Erythroblast (primary cell): ENCODE measurements at regions not wholly inside any gene's neighbourhood (a gene's known extent, or its start where the extent isn't known, plus 50 kb on each side); places are given as distances from the start of the nearest gene placed in this dataset.
A peak's percentile ranks its signal among the peaks of the same experiment; 100 is the strongest.

ENCODE experiments used
- DNase-seq, 2 experiments: peaks; one replicate each; lab custom pipeline; 2025; lab: John Stamatoyannopoulos, UW
- GATA1 ChIP-seq: IDR thresholded peaks from 2 replicates; pipeline ENCODE4 v1.6.1; 2011; ENCODE audit warnings: low read depth, mild to moderate bottlenecking, control low read depth, low read length, moderate library complexity
- POLR2A ChIP-seq: IDR thresholded peaks from 2 replicates; pipeline ENCODE4 v1.6.1; 2011; ENCODE audit warnings: mild to moderate bottlenecking, low read length

DNA sequence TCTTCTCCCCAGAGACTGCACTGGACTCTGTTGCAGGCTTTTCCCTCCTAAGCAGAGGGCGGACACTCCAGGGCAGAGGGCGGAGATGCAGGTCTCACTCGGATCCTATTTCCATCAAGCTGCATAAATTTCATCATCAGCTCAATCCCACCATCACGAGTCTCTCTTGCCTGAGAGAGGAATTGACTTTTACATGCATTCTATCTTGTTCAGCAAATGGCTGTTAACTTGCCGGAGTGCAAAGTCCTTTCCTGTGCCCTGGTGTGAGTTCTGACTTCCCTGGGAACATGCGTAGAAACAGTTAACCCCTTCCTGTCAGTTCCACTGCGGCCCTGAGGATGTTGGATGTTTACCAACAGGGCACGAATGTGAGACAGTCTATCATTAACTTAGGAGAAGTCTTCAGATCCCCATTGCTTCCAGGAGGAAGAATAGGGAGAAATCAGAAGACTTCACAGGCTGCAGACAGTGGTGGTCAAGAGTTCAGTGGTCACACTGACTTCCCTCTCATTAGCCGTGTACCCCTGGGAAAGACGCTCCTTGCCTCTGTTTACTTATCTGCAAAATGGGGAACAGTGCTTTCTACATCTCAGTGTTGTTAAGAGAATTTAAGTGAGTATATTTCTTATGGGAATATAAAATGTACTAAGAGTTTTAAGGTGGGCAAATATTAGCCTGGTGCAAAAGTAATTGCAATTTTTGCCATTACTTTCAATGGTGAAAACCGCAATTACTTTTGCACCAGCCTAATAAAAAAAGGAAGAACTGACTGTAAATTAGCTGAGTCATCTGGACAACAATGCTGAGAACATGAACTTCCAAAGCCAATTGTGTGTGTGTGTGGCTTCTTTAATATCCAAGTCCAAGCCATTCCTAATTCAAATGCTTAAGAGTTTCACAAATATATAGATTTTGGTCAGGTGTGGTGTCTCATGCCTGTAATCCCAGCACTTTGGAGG lies 248.0 kb downstream of the DRD1 start:
- peak; percentile 6 to 69 for DNase-seq
- TF ChIP-seq POLR2A (no peak), GATA1 (no peak)

GRCh38 chr5:175181331-175181730 lies 262.7 kb downstream of the DRD1 start:
- TF ChIP-seq POLR2A: no peak
- no peak for TF ChIP-seq GATA1
- DNase-seq: no peak

DNA sequence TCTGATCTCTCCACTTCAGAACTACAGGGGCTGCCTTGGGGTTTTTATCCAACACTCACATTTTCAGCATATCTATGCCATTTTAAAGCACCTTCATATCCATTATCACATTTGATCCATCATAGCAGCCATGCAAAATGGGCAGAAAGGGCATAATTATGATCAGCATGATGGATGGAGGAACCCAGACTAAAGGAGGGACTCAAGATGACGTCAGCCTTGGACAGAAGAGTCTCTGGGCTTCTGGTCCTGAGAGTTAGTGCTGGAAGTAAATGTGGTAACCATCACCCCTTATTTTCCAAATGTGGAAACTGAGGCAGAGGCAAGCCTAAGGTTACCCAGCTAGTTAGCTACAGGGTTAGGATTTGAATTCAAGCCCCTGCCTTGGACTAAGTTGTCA lies 273.1 kb downstream of the DRD1 start:
- DNase-seq: no peak
- TF ChIP-seq POLR2A (no peak), GATA1 (no peak)

DNA sequence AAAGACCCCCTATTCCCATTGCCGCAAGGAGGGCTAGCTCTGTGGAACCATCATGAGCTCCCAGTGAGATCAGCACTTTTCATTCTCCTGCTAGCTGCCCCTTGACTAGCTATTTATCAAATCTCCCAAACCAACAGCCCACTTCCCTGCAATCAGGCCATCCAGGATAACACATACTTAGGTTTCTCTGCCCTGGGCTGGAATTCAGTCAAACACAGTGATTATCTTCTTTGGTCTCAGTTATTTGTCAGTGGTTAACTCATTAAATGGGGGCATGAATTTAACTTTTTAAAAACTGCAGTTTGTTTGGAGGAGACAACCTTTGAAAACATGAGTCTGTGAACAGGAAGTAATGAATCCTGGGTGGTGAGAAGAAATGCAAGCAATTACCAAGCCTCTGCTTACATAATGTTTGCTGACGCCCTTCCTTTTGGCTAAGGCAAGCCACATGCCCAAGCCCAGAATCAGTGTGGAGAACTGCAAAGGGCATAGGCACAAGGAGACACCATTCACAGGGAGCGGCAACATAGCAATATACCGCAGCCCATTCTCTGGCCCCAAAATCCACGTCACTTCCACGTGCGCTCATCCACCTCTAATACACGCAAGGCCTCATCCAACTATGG lies 275.0 kb downstream of the DRD1 start:
- no peak for DNase-seq
- no peak for TF ChIP-seq POLR2A
- TF ChIP-seq GATA1: no peak

GRCh38 chr5:175166026-175166425 lies 278.0 kb downstream of the DRD1 start:
- TF ChIP-seq GATA1 (no peak), POLR2A (no peak)
- no peak for DNase-seq

DNA sequence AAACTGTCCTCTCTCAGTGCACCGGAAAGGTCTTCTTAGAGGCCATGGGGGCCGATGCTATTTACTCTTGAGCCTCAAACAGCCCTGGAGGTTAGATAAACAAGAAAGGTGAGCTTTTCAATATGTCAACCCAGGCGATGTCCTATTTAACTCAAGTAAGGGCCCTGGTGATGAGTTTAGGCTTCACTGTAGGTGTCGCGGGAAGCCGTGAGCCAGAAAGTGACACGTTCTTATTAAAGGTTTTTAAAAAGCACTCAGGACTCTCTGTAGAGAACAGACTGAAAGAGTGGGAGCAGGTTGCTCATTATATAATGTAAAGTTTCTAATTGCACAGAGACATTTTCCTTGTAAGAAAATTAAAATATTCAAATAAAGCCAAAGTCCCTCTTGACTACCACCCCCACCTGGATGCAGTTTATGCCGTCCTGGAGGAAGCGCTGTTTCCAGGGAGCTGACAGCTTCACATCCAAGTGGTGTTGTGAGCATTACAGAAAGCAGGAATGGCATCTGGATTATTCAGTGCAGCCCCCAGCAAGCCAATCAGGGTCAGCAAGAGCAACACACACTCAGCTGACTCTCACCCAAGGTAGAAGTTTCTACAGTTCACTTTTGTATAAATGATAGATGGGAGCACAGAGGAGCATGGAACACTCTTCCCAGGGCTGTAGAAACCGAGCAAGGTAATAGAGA lies 280.3 kb downstream of the DRD1 start:
- TF ChIP-seq GATA1 (no peak), POLR2A (no peak)

DNA sequence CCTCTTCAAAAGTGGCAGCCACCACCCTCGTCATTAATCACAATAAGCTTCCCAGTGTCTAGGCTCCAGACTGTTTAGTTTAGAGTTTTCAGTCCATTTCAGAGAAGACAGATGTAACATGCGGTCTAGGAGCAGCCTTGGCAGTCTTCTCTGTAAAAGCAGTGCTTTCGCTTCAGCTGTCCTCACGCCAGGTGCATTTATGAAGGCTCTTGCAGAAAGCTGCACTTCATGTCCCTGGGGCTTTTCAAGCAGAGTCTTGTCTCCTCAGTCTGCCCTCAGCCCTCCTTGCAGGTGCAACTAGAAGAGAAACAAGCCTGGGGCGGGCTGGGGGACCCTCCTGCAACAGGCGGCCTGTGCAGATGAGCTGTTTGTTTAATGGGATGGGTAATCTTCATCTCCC lies 281.9 kb downstream of the DRD1 start:
- DNase-seq: no peak
- TF ChIP-seq GATA1 (no peak), POLR2A (no peak)

More for the DNA sequence above, 280.3 kb downstream of the DRD1 start:
- DNase-seq: no peak

DNA sequence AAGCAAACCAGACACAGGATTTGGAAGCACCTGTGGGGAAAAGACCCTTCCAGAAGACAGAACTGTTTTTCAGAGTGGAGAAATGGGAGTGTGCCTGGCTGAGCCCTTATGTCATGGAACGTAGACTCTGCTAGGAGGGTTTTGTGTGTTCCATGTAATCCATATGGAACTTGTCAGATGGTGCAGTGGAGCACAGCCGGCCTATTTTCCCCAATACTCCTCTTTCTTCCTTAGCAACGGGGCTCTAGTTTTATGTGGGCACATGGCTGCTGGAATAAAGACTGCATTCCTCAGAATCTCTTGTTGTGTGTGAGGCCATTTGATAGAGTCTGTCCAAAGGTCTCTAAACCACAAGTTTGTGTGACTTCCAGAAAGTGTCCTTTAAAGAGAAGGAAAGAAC lies 284.0 kb downstream of the DRD1 start:
- DNase-seq: no peak
- TF ChIP-seq POLR2A (no peak), GATA1 (no peak)

DNA sequence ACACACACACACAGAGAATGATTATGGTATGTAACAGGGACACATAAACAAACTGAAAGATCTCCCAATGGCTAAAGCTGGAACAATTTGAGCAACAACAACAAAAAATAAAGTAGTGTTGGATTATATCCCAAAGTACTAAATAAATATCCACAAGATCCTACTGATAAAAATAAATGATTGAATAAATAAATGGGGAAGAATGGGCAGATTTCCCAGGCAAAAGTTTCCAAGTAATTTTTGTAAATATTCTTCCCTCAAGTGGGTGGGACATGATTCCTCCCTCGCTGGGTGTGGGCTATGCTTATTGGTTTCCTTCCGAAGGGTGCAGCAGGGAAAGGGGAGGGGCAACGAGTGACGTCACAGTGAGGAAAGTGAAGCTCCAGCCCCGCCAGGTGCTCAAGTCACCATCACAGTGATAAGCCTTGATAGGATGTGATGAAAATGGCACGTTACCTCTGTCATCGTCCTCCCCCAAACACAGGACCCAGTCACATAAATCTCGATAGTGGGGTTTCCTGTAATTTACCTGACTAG lies 295.3 kb downstream of the DRD1 start:
- no peak for DNase-seq
- no peak for TF ChIP-seq POLR2A
- no peak for TF ChIP-seq GATA1

DNA sequence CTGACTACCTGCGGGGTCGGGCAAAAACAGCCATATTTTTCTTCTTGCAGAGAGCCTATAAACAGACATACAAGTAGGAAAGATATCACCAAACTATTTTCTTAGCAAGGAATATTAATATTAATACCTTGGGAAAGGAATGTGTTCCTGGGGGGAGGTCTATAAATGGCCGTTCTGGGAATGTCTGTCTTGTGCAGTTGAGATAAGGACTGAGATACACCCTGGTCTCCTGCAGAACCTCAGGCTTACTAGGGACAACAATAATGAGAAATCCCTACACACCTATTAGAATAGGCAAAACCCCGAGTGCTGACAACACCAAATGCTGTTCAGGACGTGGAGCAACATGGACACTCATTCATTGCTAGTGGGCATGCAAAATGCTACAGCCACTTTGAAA lies 297.2 kb downstream of the DRD1 start:
- TF ChIP-seq POLR2A (no peak), GATA1 (no peak)
- peak in 1 of 2 experiments; percentile 7 for DNase-seq

DNA sequence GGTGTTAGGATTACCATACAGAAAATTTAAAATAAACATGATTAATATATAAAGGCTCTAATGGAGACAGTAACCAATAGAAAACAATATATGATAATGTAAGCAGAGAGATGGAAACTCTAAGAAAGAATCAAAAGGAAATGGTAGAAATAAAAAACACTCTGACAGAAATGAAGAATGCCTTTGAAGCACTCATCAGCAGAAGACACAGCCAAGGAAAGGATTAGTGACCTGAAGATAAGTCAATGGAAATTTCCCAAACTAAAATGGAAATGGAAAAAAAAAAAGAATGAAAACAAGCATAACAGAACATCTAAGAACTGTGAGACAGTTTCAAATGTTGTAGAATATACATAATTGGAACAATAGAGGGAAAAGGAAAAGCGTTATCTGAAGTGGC lies 302.6 kb downstream of the DRD1 start:
- DNase-seq: no peak
- TF ChIP-seq GATA1: no peak
- no peak for TF ChIP-seq POLR2A

GRCh38 chr5:175133185-175133584 lies 310.8 kb downstream of the DRD1 start:
- TF ChIP-seq GATA1: no peak
- TF ChIP-seq POLR2A: no peak
- no peak for DNase-seq

DNA sequence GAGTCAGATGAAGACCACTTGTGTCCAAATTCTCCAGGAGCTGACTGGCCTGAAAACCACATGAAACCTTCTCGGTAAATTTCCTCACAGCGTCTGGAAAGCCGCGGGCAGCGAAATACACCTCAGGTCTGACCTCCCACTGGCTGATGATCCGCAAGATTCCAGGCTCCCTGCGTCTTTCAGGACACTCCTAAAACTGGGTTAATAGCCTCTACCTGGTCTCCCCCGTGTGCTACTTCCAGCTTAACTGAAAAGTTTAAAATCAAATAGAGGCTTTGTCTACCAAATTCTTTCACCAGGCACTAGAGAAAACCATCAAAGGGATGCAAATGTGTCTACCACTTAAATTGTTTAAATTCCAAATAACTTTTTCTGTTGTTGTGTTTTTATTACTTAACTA lies 312.6 kb downstream of the DRD1 start:
- DNase-seq: no peak
- TF ChIP-seq GATA1 (no peak), POLR2A (no peak)

- no peak for TF ChIP-seq GATA1
- no peak for TF ChIP-seq POLR2A
- DNase-seq: peak; percentile 33 to 58
Measured at GRCh38 chr5:175129619-175130018, 314.4 kb downstream of the DRD1 start.
